Suppressor macrophage (primary cell): ENCODE measurements at regions not wholly inside any gene's neighbourhood (a gene's known extent, or its start where the extent isn't known, plus 50 kb on each side); places are given as distances from the start of the nearest gene placed in this dataset.

Source experiments
- DNase-seq, 4 experiments: peaks; one replicate each; pipeline ENCODE4 v3.0.0-alpha.2; 2020 to 2022

DNA sequence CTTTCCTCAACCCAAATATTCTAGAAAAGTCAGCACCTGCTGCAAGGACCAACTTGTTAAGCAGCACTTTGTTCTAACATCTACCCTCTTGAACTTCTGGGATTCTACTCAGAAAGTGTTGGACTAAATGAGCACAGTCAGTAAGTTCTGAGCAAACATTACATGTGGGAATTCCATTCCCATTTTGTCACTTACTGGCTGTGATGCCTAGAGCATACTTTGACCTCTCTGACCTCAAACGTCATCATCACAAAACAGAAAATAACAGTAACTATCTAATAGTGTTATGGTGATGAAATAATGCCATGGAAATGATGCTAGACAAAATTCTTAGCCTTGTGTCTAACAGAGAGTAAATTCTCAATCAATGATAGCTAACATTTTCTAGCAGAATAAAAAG is 829.4 kb downstream of the EPHA7 start:
- no peak for DNase-seq

DNA sequence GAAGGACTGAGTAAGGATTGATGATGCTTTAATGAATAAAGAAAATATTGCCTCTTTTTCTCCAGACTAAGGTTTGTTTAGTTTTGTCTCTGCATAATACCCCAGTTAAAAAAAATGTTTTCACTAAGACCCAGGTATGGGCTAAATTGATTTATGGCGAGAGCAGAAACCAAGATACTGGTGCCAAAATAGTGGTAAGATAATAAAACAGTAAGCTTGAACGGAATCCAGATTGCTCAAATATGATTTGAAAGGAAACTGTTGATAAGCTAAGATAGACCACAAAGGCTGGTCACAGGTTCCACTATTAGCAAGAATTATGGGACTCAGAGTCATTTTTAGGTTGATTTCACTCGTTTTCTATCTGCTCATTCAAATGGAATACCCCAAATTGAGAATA is 831.2 kb downstream of the EPHA7 start:
- DNase-seq = no peak

DNA sequence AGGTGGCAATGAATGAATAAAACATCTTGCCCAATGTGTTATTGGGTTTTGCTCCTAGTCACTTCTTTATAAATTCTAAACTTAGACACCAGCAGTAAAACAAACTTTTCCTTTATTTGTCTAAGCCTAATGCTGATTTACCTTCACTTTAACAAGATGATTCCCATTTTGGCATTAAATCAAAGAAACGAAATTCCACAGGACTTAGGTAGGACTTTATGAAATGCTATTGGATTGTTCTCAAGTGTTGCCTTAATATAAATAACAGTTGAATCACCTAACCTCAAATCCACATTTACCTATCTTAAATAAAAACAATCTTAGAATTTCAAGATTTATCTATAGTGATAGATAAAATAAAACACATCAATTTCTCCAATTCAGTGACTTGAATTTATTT is 831.8 kb downstream of the EPHA7 start:
- DNase-seq = no peak

DNA sequence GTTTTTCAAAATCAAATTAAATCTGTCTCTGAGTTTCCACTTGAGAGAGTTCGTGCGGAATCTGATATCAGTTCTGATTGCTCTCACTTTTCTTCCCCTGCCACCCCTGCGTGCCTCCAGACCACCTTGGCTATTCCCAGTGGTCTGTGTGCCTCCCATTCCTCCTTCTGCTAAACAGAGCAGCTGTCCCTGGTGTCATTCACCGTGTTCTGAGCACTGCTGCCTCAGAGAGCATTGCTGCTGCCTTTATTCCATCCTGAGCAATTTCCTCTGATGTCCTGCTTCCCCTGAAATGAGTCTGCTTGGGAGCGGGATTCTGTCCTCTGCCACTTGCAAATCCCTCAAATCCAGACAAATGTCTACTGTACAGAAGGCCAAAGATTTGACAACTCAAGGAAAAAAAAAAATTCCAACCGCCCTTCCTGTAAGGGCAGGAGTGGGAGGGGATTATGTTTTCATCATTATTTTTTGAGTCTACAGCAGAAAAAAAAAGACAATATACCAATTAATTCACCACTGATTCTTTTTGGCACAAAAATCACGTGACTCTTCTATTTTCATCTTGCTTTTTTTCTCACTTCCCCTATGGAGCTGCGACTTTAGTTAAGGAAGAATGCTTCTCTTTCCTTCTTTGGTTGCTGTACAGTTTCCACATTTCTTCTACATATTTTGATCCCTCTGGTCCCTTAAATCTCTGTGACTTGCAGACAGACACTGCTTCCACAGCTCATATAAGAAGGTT is 833.0 kb downstream of the EPHA7 start:
- DNase-seq = peak in 2 of 4 experiments; percentile 7 to 10

DNA sequence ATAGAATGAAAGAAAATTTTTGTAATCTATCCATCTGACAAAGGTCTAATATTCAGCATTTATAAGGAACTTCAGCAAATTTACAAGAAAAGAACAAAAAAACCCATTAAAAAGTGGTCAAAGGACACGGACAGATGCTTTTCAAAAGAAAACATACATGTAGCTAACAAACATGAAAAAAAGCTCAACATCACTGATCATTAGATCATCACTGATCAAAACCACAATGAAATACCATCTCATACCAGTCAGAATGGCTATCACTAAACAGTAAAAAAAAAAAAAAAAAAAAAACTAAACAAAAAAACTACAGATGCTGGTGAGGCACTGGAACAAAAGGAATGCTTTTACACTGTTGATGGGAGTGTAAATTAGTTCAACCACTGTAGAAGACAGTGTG is 837.1 kb downstream of the EPHA7 start:
- DNase-seq = no peak

DNA sequence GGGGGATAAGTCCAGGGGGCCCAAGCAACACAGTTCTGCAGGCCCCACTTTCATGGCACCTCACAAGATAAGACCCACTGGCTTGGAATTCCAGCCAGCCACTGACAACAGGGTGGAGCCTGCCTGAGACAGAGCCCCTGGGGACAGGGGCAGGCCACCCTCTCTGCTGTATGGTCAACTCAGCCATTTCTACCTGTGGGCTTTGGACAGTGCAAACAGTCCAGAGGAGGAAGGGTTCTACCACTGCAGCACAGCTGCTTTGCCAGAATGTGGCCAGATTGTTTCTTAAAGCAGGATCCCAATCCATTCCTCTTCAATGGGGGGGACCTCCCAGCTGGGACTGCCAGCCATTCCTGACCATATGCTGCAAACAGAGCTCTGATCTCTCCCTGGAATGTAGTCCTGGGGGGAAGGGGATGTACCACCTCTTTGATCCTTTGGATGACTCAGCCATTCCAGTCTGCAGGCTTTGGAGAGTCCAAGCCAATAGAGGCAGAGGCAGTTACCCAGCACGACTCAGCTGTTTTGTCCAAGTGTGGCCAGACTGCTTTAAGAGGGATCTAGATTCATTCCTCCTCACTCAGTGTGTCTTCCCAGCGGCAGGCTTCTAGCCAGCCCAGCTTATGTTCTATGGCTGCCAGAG is 842.2 kb downstream of the EPHA7 start:
- DNase-seq = no peak

DNA sequence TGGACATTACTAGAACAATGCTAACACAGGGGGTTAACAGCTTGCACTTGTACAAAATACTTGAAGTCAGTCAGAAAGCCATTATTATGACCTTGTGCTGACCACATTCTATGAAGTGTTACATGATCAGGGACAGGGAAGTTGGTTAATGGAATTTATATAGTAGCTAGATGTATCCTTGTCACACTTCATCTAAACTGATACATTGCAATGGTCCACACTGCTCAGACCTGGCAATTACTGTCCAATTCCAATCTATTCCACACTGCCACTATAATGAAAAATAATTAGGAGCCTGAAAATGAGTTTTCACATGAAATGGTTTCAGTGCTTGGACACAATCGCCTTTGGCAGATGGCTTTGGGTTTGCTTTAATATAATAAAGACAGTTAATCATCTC is 850.8 kb downstream of the EPHA7 start:
- no peak for DNase-seq

DNA sequence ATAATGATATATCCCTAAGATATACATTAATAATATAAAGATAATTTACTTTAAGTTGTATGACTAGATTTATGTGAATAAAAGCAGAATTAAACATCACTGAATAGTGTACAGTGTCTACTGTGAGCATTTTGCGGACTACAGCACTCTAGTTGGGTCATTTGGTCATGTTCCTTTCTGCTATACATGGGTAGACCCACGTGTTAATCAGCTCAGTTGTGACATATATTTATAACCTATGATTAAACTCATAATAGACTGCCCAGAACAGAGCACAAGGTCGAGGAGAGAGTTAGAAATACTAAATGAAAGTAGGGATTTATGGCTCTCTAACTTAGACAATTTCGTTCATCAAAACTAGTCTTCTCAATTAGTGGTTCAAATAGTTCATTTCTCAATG is 852.7 kb downstream of the EPHA7 start:
- no peak for DNase-seq

DNA sequence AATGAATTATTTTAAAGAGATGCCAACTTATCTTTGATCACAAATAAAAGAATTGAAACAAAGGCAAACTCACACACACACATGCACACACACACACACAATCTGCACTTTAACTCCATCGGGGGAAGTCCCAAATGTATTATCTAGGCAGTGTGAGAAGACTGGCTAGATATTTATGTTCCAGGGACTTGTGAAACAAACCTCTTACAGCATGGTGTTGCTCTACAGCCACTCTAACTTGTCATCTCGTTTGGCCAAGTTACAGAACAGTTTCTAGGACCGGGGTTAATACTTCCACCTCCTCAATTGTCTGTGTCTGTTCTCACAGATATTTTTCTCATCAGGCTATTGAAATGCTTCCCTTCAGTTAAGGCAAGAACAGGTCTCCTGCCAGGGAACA is 855.0 kb downstream of the EPHA7 start:
- DNase-seq = no peak

DNA sequence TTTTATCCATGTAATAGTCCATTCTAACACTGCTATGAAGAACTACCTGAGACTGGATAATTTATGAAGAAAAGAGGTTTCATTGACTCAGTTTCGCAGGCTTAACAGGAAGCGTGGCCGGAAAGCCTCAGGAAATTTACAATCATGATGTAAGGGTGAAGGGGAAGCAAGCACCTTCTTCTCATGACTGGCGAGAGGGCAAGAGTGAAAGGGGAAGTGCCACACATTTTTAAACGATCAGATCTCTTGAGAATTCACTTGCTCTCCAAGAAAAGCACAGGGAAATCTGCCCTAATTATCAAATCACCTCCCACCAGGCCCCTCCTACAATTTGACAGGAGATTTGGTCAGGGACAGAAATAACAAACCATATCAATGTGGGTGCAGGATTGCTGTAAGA is 859.7 kb downstream of the EPHA7 start:
- DNase-seq = peak in 3 of 4 experiments; percentile 13 to 22 (median 20)

DNA sequence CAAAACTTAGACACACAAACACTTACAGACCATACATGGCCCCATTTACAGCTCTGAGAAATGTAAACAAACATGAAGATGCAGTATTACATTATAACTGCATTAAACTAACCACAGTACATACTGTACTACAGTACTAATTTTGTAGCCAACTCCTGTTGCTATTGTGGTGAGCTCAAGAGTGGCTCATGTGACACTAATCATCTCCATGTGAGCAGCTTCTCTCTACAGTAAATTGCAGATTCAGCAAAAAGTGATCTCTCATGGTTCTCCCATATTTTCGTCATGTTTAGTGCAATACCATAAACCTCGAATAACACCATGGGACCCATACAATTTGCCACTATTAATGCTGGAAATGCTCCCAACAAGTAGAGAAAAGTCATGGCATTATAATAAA is 860.4 kb downstream of the EPHA7 start:
- peak in 2 of 4 experiments; percentile 16 to 20 for DNase-seq

DNA sequence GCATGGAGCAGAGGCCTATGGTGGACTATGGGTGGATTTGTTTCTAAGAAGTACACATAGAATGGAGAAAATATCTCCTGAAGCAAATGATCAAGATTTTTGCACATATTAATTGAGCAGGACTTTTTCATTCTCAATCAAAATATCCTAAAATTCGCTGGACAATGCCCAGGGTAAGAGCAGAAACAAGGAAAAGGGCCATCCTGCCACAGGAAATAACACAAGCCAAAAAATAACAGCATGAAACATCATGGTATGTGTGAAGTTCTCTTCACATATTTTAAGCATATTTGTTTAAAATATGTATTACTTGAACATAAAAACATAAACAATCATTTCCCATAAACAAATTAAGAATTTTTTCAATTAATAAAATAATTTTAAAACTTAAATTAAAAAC is 868.9 kb downstream of the EPHA7 start:
- no peak for DNase-seq

DNA sequence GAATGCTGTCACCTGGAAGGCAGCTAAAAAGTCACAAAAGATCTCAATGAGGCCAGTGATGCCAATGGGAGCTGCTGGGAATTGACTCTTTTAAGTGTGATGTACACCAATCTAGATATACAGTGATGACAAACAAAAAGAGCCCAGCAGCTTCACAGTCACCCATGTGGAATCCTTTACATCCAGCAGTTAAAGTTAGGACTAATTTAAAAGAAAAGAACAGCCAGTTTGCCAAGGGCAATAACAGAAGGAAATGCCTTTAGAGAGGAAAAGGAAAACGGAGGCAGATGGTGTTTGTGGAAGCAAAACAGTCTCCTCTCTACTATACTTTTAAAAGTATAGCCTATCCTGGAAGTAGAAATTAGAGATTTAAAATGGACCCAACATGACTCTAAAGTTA is 873.5 kb downstream of the EPHA7 start:
- DNase-seq = no peak

DNA sequence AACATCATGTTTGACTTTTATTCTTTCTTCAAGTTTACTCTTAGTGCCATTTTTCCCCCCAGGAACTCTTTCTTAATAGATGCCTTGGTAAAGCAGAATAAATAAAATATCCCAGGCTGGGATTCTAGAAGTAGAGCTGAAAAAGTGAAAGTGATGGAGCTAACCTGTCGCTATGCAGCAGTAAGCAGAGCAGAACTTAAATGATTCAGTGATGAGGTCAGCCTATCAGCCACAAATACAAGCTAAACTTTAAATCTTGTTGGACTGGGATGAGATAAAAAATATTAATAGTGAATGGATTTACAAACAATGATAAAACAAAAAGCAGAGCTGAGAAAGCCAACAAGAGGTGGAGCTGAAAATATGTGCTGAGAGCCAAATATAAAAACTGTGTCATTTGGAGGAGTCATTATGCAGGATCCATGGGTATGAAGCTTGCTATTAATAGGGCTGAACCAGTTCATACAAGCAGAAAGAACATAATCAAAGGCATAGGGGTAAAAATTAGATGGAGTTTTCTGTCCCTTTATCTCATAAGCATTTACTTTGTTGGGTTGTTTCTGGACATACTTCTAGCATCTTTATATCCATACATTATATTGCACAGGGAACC is 877.8 kb downstream of the EPHA7 start:
- DNase-seq = no peak

DNA sequence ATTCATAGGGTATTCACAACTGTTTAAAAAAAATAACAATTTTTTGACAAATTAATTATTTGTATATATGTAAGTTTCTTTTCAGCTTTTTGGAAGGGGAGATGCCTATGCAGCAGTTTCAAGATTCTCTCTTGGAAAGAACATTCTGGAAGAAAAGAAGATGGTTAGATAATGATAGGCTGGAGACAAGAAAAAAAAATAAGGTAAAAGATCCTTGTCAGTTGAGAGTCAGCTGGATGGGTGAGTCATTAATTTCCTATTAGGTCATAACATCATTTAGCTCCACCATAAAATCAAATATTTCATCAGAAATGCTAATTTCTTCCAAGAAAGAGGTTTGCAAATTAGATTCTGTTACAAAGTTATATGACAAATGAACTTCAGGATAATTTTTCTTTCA is 880.4 kb downstream of the EPHA7 start:
- no peak for DNase-seq

DNA sequence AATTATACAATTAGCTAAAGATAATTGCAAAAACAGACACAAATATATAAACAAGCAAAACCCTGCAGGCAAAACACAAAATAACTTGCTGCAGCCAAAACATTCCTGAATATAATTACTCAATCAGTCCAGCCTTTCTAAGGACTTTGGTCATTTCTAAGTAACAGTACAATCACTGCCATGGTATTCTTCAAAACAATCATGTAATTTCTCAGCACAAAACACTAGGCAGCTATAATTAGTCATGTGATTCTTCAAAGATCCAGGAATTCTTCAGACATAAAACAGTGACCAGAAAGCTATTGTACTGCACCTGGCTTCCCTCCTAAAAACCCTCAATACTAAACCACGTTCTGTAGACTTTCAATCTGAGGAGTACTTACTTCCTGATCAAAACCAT is 881.1 kb downstream of the EPHA7 start:
- DNase-seq = no peak

DNA sequence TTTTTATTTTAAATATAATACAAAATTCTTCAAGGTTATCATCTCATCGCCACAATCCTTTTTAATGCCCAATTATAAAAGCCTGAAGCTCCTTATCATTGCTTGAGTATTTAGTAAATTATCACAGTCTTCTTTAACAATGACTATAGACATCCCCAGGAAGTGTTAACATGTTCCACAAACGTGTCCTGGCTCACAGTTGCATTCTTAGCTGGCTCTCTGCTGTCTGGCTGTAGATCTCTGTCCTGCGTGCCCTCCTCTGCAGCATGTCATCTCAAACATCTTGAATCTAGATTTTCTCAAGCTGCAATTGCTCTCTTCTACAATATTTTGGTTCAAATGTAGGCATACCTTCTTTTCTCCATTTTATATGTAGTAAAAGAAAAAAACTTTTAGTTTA is 885.2 kb downstream of the EPHA7 start:
- no peak for DNase-seq

DNA sequence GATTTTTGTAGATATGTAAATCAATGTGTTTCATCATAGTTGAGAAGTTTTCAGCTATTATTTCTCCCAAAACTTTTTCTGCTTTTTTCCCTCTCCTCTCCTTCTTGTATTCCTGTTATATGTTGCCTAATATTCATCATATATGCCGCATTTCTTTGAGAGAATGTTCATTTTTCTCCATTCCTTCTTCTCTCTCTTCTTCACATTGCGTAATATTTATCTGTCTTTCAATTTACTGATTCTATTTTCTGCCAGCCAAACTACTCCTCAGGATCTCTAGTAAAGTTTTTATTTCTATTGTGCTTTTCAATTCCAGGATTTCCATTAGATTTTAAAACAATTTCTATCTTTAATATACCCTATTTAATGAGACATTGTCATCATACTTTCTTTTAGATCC is 896.8 kb downstream of the EPHA7 start:
- DNase-seq = no peak

DNA sequence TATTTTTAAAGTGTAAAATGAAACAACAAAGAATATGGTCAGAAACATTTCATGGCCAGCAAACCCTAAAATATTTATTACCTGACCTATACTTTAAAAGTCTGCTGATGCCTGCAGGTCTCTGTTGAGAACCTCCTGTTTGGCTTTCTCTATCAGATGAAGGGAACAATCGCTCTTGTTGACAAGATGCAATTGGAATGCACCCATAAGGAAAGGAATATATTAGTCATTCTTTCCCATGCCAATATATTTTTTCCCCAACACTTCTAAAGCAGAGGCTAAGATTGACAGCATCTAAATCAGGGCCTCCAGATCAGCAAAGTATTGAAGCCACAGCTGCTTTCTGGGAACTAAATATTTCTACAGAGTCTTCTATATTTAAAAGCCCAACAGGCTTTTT is 897.8 kb downstream of the EPHA7 start:
- no peak for DNase-seq

DNA sequence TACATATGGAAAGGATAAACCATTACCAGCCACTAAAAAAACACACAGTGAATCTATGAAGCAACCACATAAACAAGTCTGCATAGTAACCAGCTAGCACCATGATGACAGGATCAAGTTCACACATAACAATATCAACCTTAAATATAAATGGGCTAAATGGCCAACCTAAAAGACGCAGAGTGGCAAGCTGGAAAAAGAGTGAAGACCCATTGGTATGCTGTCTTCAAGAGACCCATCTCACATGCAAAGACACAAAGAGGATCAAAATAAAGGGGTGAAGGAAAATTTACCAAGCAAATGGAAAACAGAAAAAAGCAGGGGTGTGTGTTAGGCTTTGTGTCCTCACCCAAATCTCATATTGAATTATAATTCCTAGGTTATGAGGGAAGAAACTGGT is 909.2 kb downstream of the EPHA7 start:
- no peak for DNase-seq

DNA sequence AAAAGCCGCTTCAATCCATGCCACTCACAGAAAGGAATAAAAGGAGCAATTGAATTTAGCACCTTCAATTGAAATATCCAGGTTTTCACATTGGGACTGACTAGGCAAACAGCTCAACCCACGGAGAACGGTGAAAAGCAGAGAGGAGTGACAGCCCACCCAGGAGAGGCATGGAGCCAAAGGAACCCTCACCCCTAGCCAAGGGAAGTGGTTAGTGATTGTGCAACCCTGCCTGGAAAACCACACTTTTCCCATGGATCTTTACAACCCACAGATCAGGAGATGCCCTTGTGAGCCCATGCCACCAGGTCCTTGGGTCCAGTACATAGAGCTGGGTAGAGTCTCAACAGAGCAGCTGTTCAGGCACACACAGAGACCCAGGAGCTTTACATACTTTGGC is 911.8 kb downstream of the EPHA7 start:
- no peak for DNase-seq

DNA sequence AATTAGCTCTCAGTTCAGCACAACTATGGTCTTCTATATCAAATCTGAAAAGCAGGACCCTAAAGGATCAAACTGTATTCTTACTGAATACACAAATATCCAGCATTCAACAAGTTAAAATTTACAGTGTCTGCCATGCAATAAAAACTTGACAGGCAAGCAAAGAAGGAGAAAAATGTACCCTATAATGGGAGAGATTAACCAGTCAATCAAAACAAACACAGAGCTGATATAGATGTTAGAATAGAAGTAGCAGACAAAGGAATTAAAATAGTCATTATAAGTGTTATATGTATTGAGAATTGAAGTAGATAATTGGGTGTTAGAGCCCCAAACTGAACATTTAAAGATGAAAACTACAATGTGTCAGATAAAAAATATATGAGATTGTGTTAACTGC is 914.9 kb downstream of the EPHA7 start:
- no peak for DNase-seq

DNA sequence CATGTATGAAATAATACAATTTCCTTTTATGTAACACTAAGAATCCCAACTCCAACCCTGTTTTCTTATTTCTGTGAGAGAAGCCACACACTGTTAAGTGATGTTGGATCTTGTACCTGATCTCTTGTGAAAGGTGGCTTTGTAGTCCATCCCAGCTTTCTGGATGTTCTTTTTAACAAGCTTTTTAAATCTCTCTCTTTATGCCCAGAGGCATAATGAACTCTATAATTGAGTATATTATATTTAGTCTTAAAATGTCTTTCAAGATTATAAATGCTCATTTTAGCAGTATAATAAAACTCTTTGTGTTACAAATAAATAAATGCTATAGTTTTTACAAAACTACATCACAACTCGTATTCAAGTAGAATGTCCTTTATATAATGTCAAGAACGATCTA is 922.1 kb downstream of the EPHA7 start:
- no peak for DNase-seq

DNA sequence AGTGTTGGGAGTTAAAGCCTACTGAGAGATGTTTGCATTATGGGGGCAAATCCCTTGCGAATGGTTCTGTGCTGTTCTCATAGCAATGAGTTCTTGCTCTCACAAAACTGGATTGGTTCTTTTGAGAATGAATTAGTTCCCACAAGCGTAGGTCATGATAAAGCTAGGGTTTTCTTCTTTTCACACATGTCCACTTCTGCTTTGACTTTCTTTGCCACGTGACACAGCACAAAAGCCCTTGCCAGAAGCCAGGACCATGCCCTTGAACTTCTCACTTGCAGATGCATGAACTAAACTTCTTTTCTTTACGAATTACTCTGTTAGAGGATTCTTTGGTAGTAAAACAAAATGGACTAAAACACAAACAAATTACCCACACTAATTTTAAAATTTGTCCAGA is 922.8 kb downstream of the EPHA7 start:
- no peak for DNase-seq
